ACC112 (cell line): ENCODE measurements at regions not wholly inside any gene's neighbourhood (a gene's known extent, or its start where the extent isn't known, plus 50 kb on each side); places are given as distances from the start of the nearest gene placed in this dataset.

Source experiments
- H2AFZ ChIP-seq: fragments of 200-600 bp; sonication (generic); one replicate; pipeline ENCODE4 v1.6.0; 2017; ENCODE audit warnings: antibody characterized with exemption, low read length; ENCODE audit not compliant: unreplicated experiment
- H3K27ac ChIP-seq: fragments of 200-600 bp; sonication (generic); 2 replicates; pipeline ENCODE4 v1.5.1; 2014; ENCODE audit warnings: low read depth, mild to moderate bottlenecking, antibody characterized with exemption, low read length, moderate library complexity
- H3K27me3 ChIP-seq: fragments of 200-600 bp; sonication (generic); 2 replicates; pipeline ENCODE4 v1.6.1; 2014; ENCODE audit warnings: mild to moderate bottlenecking, antibody characterized with exemption, low read length, moderate library complexity, mixed read lengths; ENCODE audit not compliant: insufficient read depth
- H3K36me3 ChIP-seq: fragments of 200-600 bp; sonication (generic); 2 replicates; pipeline ENCODE4 v1.6.1; 2016; ENCODE audit warnings: mild to moderate bottlenecking, antibody characterized with exemption, low read length, moderate library complexity, mixed read lengths; ENCODE audit not compliant: insufficient read depth
- H3K4me1 ChIP-seq: fragments of 200-600 bp; sonication (generic); one replicate; pipeline ENCODE4 v1.6.1; 2016; ENCODE audit warnings: low read length, mixed read lengths; ENCODE audit not compliant: insufficient read depth, unreplicated experiment, control insufficient read depth
- H3K4me3 ChIP-seq: fragments of 200-600 bp; sonication (generic); 2 replicates; pipeline ENCODE4 v1.5.1; 2014; ENCODE audit warnings: mild to moderate bottlenecking, low read depth, low read length
- H3K79me2 ChIP-seq: fragments of 200-600 bp; sonication (generic); one replicate; pipeline ENCODE4 v1.6.0; 2016; ENCODE audit warnings: low read length; ENCODE audit not compliant: control insufficient read depth, unreplicated experiment, insufficient read depth

DNA sequence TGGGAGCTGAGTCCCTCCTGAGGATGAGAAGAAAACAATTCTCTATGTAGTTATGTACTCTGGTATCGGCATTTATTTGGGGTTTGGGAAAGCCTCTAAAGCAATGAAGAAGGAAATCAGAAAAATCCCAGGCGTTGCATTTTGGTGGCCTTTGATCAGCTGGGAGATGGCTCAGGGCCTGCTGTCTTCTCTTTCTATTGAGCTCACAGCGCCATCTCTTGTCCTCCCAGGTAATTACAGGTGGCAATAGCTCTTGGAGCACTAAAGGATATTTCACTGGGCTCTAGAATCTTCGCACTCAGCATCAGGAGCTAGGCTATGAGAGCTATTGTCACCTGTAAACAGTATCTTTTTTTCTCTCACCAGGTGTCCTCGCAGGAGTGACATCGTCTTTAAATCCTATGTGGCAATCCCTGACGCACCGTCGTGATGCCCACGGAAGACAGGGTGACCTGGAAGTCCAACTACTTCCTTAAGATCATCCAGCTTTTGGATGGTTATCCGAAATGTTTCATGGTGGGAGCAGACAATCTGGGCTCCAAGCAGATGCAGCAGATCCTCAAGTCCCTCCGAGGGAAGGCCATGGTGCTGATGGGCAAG lies 76.1 kb upstream of the PMAIP1 start:
- H2AFZ ChIP-seq: peak overlapping the region; percentile 65
- no peak overlapping the region for H3K27ac ChIP-seq
- no peak overlapping the region for H3K4me3 ChIP-seq
- no peaks in the 10 kb centered on the region for H3K36me3 ChIP-seq
- H3K27me3 ChIP-seq: no peaks in the 10 kb centered on the region
- peaks cover 25% of the 10 kb centered on the region for H3K4me1 ChIP-seq
- H3K79me2 ChIP-seq: no peaks in the 10 kb centered on the region

DNA sequence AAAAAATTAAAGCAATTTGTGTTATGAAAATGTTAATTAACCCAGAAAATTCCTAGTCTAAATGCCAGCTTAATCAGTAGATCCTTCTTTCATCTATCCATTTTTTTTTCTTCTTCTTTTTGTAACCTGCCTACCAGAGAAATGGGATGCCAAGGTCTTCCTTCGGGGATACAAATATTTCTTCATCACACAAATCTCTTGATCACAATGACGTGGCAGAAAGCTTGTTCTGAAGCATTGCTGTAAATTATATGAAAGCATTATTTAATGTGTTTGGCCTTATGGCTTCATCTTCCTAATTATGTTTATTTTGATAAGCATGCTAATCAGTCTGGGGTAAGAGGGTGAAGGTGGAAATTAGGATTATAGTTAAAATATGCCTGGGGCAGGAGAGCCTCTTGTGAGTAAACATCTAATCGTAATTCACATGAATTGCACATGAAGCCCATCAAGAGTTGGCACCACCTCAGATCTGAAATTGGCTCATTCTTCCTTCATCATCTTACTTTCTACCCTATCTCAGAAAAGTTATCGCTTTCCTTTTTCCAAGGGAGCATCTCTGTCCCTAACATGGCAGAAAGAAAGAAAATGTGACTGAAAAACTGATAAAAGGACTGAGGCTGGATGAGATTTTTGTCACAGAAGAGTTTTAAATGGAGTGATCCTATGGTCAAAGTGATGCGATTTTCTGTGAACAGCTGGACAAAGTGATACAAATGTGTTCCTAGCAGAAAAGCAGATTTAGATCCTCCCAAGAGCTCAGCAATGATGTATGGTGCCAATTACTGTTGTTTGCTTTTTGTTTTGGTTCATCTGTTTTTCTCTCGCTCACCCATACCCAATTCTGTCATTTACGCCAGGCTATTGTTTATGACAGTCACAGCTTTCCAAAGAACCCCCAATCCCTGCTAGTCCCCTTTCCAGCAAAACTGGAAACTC lies 76.9 kb upstream of the PMAIP1 start:
- H3K36me3 ChIP-seq: no peaks in the 10 kb centered on the region
- no peak overlapping the region for H3K4me3 ChIP-seq
- H3K27ac ChIP-seq: peak overlapping the region; percentile 16; the same call in 1 of the 2 replicates
- H3K4me1 ChIP-seq: peaks cover 25% of the 10 kb centered on the region
- no peaks in the 10 kb centered on the region for H3K79me2 ChIP-seq
- no peaks in the 10 kb centered on the region for H3K27me3 ChIP-seq
- peak overlapping the region; percentile 65 for H2AFZ ChIP-seq

DNA sequence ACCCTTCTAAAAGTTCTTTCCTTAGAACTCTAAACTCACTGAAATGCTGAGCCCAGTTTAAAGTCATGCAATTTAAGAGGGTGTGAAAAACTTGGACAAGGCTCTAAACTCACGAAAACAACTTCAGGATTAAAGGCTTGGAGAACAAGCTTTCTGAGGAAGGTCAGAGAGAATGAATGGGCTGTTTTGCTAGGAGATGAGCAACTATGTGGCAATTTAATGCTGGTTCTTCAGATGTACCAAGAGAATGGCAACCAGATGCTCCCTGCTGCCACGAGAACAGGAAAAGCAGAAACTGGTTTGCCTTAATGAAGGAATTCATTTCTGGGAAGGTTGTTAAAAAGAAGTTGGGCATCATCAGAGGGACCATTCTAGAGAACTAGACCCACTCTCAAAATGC lies 77.8 kb upstream of the PMAIP1 start:
- Histone ChIP-seq H2AFZ (peak overlapping the region; percentile 36), H3K27ac (no peak overlapping the region), H3K4me1 (peaks cover 25% of the 10 kb centered on the region), H3K36me3 (no peaks in the 10 kb centered on the region), H3K27me3 (no peaks in the 10 kb centered on the region), H3K4me3 (no peak overlapping the region), H3K79me2 (no peaks in the 10 kb centered on the region)

DNA sequence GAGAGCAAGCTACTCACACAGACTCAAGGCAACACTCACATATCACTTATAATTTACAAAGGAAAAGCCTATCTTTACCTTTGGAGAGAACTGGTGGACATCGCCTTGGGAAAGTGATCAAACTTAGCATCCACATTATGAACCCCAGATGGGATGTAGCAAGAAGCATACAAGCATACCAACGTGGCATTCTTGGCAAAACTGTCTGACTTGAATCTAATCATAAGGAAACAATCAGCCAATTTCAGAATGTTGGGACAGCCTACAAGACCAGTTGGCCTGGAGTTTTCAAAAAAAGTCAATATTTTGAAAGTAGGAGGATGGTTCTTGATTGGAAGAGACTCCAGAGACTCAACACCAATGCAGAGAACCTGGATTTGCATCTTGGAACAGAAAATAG lies 79.1 kb upstream of the PMAIP1 start:
- Histone ChIP-seq H3K27me3 (no peaks in the 10 kb centered on the region), H2AFZ (no peak overlapping the region), H3K4me1 (peaks cover 25% of the 10 kb centered on the region), H3K4me3 (no peak overlapping the region), H3K27ac (no peak overlapping the region), H3K36me3 (no peaks in the 10 kb centered on the region), H3K79me2 (no peaks in the 10 kb centered on the region)

DNA sequence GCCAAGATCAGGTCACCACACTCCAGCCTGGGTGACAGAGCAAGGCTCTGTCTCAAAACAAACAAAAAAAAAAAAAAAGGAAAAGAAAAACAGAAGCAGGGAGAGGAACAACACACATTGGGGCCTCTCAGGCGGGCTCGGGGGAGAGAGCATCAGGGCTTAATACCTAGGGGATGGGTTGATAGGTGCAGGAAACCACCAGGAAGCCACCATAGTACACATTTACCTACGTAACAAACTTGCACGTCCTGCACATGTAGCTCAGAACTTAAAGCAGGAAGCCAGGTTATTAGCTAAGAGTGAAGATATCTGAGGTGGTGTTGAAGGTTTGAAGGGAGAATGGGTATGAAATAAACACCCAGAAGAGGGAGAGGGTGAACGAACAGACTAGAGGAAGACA lies 81.0 kb upstream of the PMAIP1 start:
- no peak overlapping the region for H3K4me3 ChIP-seq
- peaks cover 38% of the 10 kb centered on the region for H3K4me1 ChIP-seq
- H3K36me3 ChIP-seq: no peaks in the 10 kb centered on the region
- H3K27me3 ChIP-seq: no peaks in the 10 kb centered on the region
- H3K79me2 ChIP-seq: no peaks in the 10 kb centered on the region
- H3K27ac ChIP-seq: no peak overlapping the region
- H2AFZ ChIP-seq: no peak overlapping the region

DNA sequence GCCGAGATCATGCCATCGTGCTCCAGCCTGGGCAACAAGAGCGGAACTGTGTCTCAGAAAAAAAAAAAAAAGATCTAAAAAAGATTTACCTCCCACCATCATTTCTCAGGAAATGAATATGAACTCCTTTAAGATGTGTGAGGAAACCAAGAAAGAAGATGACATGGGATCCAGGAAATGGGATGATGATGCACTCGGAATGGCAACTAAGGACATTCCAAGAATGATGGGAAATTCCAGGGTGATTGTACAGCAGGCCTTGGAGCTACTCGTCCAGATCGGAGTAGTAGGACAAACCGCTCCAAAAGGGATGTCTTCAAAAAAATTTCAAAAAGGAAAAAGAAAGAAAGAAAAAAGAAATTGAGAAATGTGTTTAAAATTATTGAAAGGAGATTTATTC lies 84.9 kb upstream of the PMAIP1 start:
- H3K36me3 ChIP-seq: no peaks in the 10 kb centered on the region
- peak overlapping the region; percentile 53 for H2AFZ ChIP-seq
- H3K27ac ChIP-seq: peak overlapping the region; percentile 78
- peaks cover 21% of the 10 kb centered on the region for H3K4me1 ChIP-seq
- H3K4me3 ChIP-seq: no peak overlapping the region
- no peaks in the 10 kb centered on the region for H3K79me2 ChIP-seq
- H3K27me3 ChIP-seq: no peaks in the 10 kb centered on the region

DNA sequence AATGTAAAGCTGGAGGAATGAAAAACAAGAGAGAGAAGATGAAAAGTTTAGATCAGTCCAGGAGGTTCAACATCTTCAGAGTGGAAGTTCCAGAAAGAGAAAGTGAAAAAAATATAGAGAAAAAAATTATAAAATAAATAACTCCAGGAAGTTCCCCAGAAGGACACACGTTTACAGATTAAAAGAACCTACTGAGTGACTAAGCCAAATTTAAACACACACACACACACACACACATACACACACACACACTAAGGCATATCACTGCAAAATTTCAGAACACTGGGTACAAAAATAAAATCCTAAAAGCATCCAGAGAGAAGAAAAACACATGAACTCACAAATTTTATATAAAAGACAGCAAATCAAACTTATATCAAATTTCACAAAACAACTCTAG lies 85.9 kb upstream of the PMAIP1 start:
- Histone ChIP-seq H3K4me1 (peaks cover 21% of the 10 kb centered on the region), H3K36me3 (no peaks in the 10 kb centered on the region), H3K79me2 (no peaks in the 10 kb centered on the region), H3K27ac (peak overlapping the region; percentile 78), H3K4me3 (no peak overlapping the region), H3K27me3 (no peaks in the 10 kb centered on the region), H2AFZ (peak overlapping the region; percentile 37)

DNA sequence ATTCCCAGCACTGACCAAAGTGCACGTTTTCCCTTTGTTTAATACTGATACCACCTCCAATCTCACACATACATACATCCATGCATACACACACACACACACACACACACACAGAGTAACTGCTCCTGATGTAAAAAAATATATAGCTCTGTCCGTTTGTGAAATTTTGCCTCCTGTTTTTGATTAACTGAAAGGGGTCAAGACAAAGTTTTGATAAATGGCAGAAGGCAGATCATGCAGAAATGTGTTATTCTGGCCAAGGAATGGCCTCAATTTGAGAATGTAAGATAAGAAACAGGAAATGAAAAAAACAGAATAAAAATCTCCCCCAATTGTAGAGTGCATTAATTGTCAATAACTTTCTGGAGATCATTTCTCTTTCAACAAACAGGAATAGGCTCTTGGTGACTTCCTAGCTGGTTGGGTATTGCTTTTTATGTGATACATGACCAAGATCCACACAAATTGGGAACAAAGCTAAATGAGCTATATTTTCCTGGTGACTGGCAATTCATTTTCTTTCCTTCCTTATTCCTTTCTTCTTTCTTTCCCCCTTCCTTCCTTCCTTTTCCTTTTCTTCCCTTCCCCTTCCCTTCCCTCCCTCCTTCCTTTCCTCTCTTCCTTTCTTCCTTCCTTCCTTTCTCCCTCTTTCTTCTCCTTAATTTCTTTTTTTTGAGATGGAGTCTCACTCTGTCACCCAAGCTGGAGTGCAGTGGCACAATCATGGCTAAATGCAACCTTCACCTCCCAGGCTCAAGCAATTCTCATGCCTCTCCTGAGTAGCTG lies 88.9 kb upstream of the PMAIP1 start:
- Histone ChIP-seq H3K79me2 (no peaks in the 10 kb centered on the region), H3K27me3 (no peaks in the 10 kb centered on the region), H3K4me1 (peaks cover 27% of the 10 kb centered on the region), H2AFZ (peak overlapping the region; percentile 15), H3K4me3 (no peak overlapping the region), H3K27ac (no peak overlapping the region), H3K36me3 (no peaks in the 10 kb centered on the region)

DNA sequence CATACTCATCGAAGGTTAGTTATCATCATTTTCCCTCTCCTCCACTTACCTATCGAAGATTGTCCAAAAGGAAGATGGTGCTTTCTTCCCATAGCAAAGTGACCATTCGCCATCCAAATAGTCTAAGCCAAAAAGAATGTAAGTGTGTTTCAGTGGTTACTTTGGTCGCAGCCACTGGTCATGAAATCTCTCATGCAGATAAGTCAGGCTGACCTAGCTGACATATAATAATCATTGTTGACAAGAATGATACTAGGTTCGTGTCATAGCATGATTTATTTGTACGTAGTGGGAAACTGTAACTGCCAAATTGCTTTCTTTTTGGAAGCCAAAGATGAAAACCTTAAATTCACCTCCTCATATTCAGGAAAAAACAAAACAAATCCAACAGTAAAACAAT lies 89.6 kb upstream of the PMAIP1 start:
- no peaks in the 10 kb centered on the region for H3K36me3 ChIP-seq
- peaks cover 25% of the 10 kb centered on the region for H3K4me1 ChIP-seq
- no peak overlapping the region for H3K27ac ChIP-seq
- peak overlapping the region; percentile 15 for H2AFZ ChIP-seq
- H3K27me3 ChIP-seq: no peaks in the 10 kb centered on the region
- no peaks in the 10 kb centered on the region for H3K79me2 ChIP-seq
- H3K4me3 ChIP-seq: no peak overlapping the region

DNA sequence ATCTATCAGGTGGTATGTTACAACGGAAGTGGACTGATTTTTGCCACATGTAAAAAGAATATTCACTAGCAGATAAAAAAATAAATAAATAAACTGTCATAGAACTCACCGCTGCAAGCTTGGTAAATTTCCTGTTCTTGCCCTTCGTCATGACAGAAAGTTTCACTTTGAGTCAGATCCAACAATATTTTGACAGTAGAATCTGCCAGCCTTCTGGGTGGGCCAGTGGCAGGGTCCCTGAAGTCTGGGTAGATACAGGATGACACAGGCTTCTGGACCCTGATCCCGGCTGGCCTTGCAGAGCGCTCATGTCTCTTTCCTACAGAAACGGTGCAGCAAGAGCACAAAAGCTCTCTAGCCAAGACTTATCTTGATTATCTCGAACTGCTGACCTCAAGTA lies 97.8 kb upstream of the PMAIP1 start:
- Histone ChIP-seq H3K4me1 (peaks cover 3% of the 10 kb centered on the region), H3K27me3 (no peaks in the 10 kb centered on the region), H3K36me3 (no peaks in the 10 kb centered on the region), H3K4me3 (no peak overlapping the region), H3K79me2 (no peaks in the 10 kb centered on the region), H2AFZ (no peak overlapping the region), H3K27ac (no peak overlapping the region)
